ENCODE measurements at regions not wholly inside any gene's neighbourhood (a gene's known extent, or its start where the extent isn't known, plus 50 kb on each side); places are given as distances from the start of the nearest gene placed in this dataset.

DNA sequence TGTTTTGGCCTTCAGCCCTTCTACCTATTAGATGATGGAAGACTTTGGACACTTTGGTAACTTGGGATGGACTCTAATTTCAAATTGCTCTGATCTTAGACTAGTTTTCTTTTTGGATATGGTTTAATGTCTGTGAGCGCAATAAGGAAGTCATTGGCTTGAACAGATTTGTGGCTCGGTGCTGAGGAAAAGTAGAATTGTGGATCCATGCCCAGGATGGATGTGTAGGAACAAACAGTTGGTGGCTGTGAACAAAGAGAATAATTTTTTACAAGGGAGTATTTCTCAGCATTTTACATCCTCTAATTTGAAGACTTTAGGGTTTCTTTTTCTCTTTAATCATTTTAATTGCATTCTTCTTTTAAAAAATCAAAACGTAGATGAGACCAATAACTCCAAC is 327.1 kb downstream of the GLUD2 start:
- TF ChIP-seq, protein P1, sequence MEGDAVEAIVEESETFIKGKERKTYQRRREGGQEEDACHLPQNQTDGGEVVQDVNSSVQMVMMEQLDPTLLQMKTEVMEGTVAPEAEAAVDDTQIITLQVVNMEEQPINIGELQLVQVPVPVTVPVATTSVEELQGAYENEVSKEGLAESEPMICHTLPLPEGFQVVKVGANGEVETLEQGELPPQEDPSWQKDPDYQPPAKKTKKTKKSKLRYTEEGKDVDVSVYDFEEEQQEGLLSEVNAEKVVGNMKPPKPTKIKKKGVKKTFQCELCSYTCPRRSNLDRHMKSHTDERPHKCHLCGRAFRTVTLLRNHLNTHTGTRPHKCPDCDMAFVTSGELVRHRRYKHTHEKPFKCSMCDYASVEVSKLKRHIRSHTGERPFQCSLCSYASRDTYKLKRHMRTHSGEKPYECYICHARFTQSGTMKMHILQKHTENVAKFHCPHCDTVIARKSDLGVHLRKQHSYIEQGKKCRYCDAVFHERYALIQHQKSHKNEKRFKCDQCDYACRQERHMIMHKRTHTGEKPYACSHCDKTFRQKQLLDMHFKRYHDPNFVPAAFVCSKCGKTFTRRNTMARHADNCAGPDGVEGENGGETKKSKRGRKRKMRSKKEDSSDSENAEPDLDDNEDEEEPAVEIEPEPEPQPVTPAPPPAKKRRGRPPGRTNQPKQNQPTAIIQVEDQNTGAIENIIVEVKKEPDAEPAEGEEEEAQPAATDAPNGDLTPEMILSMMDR (IDR thresholded peaks at IDR 0.05) = no peak
- TF ChIP-seq POLR2A (IDR thresholded peaks at IDR 0.05) = no peak
- no peak for TF ChIP-seq EP300 (IDR thresholded peaks at IDR 0.05)

All from ovary (tissue), 3 donors.